ENCODE measurements at regions not wholly inside any gene's neighbourhood (a gene's known extent, or its start where the extent isn't known, plus 50 kb on each side); places are given as distances from the start of the nearest gene placed in this dataset.

DNA sequence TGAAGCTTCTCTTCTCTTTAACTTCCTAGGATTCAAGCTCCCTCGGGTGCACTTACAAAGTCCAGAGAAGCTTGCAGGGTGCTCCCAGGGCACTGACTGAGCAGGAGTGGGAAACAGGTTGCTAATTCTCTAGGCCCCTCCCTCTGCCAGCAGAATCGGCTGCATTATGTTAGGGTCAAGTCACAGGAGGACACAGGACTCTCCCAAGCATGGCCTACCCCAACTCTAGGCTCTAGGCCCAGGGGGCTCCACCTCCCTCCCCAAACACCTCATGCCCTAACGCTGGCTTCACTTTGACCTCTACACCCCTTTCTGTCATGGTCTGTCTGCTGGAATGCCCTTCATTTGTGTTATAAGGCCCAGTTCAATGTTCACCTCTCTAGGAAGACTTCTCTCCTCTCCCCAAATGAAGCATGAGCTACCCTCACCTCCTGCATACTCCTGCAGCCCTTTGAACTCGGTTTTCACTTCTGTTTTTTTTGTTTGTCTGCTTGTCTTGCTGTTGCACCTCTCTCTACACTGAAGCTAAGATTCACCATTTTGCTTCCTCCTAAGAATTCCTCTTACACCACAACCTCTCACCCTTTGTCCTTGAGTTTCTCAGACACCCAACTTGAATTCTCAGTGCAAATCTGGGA is 521.8 kb upstream of the ID2 start:
- DNase-seq (ENCODE audit: low read depth in 2 of 2): no peak

GRCh38 chr2:8160959-8161358 is 520.9 kb upstream of the ID2 start:
- DNase-seq (ENCODE audit: low read depth in 2 of 2): no peak

GRCh38 chr2:8162552-8162951 is 519.3 kb upstream of the ID2 start:
- no peak for DNase-seq (ENCODE audit: low read depth in 2 of 2)

DNA sequence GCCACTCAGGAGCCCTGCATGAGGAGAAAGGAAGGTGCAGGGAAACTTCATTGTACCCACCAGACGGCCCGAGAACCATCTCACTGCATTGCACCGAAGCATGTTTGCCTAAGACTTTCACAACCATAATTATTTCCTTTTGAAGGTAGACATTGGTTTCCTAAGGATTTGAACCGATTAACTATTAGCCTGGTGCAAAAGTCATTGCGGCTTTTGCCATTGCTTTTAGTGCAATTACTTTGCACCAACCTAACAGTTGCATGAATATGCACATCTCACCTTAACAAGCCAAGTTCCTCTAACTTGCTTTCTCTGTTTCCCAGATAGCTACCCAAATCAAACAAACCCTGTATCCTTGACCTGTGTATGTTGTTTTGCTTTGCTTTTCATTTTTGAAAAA is 516.3 kb upstream of the ID2 start:
- DNase-seq (ENCODE audit: low read depth in 2 of 2): no peak

GRCh38 chr2:8168022-8168717 is 513.7 kb upstream of the ID2 start:
- DNase-seq (ENCODE audit: low read depth in 2 of 2): no peak

DNA sequence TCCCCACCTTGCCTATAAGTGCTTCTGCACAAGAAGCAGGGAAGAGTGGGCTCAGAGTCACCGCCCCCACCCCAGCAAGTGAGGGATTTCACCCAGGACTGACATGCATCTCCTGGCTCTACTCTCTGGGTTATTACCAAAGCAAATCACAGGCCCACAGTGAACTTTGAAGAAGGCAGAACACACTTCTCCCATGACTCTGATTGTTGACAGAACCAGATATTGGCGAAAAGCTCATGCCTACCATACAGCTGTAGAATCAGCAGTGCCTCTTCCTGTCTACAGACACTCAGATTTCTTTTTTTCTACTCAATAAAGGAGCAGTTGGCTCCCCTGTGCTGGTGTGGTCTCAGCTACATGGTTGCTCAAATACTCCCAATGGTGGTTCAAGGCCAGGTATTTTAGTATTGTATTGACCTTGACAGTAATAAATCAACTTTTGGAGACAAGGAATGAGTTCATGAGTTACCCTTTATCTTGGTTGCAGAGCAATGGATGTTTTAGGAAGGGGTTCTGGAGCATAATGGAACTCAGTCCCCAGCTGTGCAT is 512.9 kb upstream of the ID2 start:
- DNase-seq (ENCODE audit: low read depth in 2 of 2): no peak

DNA sequence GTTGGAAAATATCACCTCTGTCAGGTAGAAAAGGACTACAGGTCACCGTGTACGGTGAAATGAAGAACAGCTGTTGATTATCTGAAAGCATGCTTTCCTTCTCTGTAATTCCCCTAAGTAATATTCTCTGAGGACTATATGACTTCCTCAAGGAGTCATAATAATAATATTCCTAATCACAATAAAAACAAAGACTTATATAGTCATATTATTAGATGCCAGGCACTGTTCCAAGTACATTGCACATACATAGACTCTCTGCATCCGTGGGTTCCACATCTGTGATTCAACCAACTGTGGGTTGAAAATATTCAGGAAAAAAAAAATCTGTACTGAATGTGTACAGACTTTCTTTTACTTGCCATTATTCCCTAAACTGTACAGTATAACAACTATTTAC is 512.4 kb upstream of the ID2 start:
- no peak for DNase-seq (ENCODE audit: low read depth in 2 of 2)

- DNase-seq (ENCODE audit: low read depth in 2 of 2): no peak
These were observed 511.1 kb upstream of the ID2 start for GRCh38 chr2:8170552-8171327.

DNA sequence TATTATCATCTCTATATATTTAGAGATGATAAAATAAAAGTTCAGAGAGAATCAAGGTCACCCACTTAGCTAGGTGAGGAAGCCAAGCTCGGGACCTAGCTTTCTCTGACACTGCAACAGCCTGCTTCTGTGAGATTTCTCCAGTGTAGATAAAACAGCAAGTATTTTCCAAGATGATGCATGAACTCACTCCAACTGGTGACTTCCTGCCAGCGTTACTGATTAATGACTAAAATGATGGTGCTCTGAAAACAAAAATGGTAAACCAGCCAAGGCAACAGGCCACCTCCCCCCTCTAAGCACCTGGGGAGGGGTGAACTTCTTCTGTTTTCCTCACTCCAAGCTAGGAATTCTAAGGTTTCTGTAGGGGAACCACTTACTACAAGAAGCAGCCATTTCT is 510.2 kb upstream of the ID2 start:
- no peak for DNase-seq (ENCODE audit: low read depth in 2 of 2)

DNA sequence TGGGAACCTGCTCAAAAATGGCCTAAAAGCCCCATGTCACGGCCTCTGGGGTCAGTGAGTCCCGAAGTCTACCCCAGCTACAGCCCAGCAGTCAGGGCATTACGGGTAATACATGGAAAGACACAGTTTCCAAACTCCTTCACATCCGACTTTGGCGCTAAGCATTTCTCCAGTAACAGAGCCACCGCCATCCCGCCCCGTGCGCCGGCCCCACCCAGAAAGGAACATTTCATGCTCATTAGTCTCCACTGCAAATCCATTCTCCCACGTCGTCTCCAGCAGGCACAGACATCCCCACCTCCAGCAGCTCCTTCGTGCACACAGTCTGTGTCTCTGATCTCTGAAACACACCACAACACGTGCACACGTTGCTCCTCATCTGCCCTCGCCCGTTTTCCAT is 509.2 kb upstream of the ID2 start:
- no peak for DNase-seq (ENCODE audit: low read depth in 2 of 2)

DNA sequence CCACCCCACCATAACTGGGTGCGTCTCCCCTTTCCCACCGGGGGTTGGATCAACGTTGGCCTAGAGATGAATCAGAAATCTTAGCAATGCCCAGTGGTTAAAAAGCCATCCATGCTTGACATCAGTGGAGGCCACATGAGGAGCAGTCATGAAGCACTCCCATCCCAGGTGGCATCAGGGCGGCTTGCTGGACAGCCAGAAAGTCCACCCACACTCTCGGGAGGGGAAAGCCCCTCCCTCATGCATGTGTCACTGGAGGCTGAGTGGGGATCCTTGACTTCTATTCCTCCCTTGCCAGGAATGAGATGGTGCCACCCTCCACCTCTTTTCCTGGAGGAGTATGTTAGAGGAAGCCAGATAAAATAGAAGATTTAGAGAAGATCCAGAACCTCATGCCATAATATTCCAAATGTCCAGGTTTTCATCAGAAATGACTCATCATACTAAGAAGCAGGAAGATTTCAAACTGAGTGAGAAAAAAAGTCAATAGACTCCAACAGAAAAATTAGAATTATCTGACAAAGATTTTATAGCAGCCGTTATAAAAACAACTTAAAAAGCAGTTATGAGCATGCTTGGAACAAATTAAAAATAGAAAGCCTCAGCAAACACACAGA is 507.1 kb upstream of the ID2 start:
- DNase-seq (ENCODE audit: low read depth in 2 of 2): no peak

- DNase-seq (ENCODE audit: low read depth in 2 of 2): no peak
These were observed 505.0 kb upstream of the ID2 start for GRCh38 chr2:8176887-8177286.

GRCh38 chr2:8177566-8177965 is 504.3 kb upstream of the ID2 start:
- no peak for DNase-seq (ENCODE audit: low read depth in 2 of 2)

- no peak for DNase-seq (ENCODE audit: low read depth in 2 of 2)
These were observed 502.9 kb upstream of the ID2 start for GRCh38 chr2:8178911-8179310.

DNA sequence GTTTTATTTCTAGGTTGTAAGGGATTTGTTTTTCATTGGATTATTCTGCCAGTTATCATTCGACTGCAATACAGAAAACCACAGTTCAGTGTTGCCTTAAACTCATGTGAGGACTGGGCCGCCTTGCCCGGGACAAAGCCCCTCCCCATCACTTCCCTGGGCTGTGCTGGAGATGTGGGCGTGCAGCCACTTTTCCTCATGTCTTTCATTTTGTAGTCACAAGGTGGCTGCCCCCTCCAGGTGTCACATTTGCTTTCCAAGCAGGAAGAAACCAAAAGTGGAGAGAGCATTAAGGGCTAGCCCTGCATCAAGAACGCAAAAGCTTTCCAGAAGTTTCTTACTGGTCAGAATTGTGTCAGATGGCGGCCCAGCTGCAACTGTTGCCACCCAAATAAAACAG is 492.5 kb upstream of the ID2 start:
- no peak for DNase-seq (ENCODE audit: low read depth in 2 of 2)

- no peak for DNase-seq (ENCODE audit: low read depth in 2 of 2)
These were observed 491.6 kb upstream of the ID2 start for GRCh38 chr2:8190279-8190678.

- DNase-seq (ENCODE audit: low read depth in 2 of 2): no peak
These were observed 490.4 kb upstream of the ID2 start for GRCh38 chr2:8191427-8191826.

DNA sequence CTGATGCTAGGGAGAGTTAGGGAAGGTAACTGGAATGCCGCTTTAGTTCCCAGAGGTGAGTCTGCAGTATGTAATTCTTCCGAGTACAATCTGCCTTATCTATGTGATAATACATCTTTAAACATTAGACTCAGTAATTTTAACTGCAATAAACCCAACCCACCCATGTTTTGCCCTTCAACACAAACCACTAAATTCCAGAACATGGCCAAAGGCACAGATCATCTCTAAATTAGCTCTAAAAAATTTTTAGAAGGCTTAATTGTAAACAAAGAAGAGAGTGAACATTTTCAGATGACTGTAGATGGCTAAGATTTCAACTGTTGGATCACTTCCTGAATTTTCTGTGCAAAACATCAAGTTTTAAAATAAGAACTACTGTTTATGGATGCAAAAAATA is 488.7 kb upstream of the ID2 start:
- DNase-seq (ENCODE audit: low read depth in 2 of 2): no peak

- DNase-seq (ENCODE audit: low read depth in 2 of 2): no peak
These were observed 487.9 kb upstream of the ID2 start for GRCh38 chr2:8193686-8194615.

DNA sequence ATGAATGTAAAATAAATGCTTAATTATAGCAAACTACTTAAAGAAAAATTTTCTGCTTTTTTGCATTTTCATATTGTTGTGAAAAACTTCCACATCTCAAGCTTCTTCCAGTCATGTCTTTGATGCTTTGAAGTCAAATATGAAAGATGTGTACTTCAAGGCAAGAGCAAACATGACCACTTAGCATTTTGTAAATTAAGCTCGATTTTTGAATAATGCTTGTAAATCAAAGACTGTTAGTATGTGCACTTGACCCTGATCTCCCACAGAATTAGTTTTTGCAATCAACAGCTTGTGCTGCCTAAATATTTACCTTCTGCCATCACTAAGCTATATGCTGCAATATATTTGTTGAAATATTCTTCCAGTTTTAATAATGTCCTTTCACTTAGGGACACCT is 486.1 kb upstream of the ID2 start:
- no peak for DNase-seq (ENCODE audit: low read depth in 2 of 2)

DNA sequence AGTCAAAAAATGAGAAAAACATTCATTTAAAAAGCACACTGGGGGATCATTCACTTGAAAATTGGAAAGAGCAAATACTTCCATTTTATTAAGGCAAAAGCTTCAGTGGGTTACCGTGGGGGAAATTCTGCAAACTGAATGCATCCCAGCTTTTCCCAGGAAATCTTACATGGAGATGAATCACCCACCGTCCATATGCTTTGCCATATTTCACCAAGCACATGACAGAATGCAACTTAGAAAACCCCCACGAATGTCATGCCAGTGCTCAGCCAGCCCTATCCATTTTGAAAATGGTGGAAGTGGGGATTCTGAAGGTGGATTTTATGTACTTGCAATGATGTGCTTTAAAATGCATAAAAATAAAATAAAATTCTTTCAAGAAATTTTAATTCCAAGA is 485.5 kb upstream of the ID2 start:
- no peak for DNase-seq (ENCODE audit: low read depth in 2 of 2)

Measured in activated CD8-positive, alpha-beta memory T cell treated with anti-CD3 and anti-CD28 coated beads for 4 hours (primary cell).